Neural progenitor cell (in vitro differentiated cells): ENCODE measurements at regions not wholly inside any gene's neighbourhood (a gene's known extent, or its start where the extent isn't known, plus 50 kb on each side); places are given as distances from the start of the nearest gene placed in this dataset.

Source experiments
- CTCF ChIP-seq: fragments of 200-600 bp; sonication (generic); IDR thresholded peaks from 2 replicates; pipeline ENCODE4 v1.5.1; 2017; ENCODE audit warnings: antibody characterized with exemption, mild to moderate bottlenecking
- EZH2 ChIP-seq: fragments of 200-600 bp; sonication (generic); IDR thresholded peaks from 2 replicates; pipeline ENCODE4 v1.6.1; 2017; ENCODE audit warnings: antibody characterized with exemption, mild to moderate bottlenecking, moderate library complexity
- EZH2phosphoT487 ChIP-seq: fragments of 200-600 bp; sonication (generic); IDR thresholded peaks from 2 replicates; pipeline ENCODE4 v1.6.1; 2017; ENCODE audit warnings: antibody characterized with exemption

- TF ChIP-seq EZH2: no peak
- no peak for TF ChIP-seq CTCF
- TF ChIP-seq EZH2phosphoT487: no peak
Observed at GRCh38 chr5:6937677-6938076, 224.4 kb downstream of the TENT4A start.
